Motor neuron (in vitro differentiated cells): ENCODE measurements at regions not wholly inside any gene's neighbourhood (a gene's known extent, or its start where the extent isn't known, plus 50 kb on each side); places are given as distances from the start of the nearest gene placed in this dataset.

ENCODE experiments used
- ATAC-seq, 8 experiments: fragments of 200-7000 bp; cut with Tn5 transposase; replicated peaks in 6 of 8; 2 replicates each; pipeline ENCODE4 v1.8.0; 2021; ENCODE audit warnings: mild to moderate bottlenecking in 8 of 8, moderate library complexity in 8 of 8
- H3K27ac ChIP-seq, 2 donors: fragments of 250-450 bp; sonication (Bioruptor Pico); 2 replicates each; pipeline ENCODE4 v1.9.0; 2021; ENCODE audit warnings: antibody characterized with exemption in 2 of 2, mild to moderate bottlenecking in 2 of 2, moderate library complexity in 1 of 2
- H3K4me1 ChIP-seq, 2 donors: fragments of 250-450 bp; sonication (Bioruptor Pico); replicated peaks in 1 of 2; 2 replicates each; pipeline ENCODE4 v1.6.1; 2021; ENCODE audit warnings: antibody characterized with exemption in 2 of 2, mild to moderate bottlenecking in 2 of 2, moderate library complexity in 1 of 2
- H3K4me3 ChIP-seq, 5 donors: fragments of 250-450 bp; sonication (Bioruptor Pico); 2 replicates each; pipeline ENCODE4 v1.9.0; 2021; ENCODE audit warnings: antibody characterized with exemption in 5 of 5, mild to moderate bottlenecking in 5 of 5, moderate library complexity in 4 of 5
- WGBS, 10 experiments: fragments of 450-650 bp; shearing (Covaris generic); methylation state at CpG; one replicate each; pipeline ENCODE4 v1.0.0; 2022; 5-methylcytosine and 5-hydroxymethylcytosine counted together
- in situ Hi-C, 9 experiments: fragments of 400-800 bp; cut with MboI; loops; one replicate each; pipeline ENCODE4 v1.15.0; 2021; ENCODE audit warnings: low sequenced_read_pairs in 9 of 9, low pct_unique_long_range_greater_than_20kb in 2 of 9; ENCODE audit not compliant: unreplicated experiment in 9 of 9

- ATAC-seq = no peak
- Histone ChIP-seq H3K27ac (no peak overlapping the region), H3K4me3 (no peak overlapping the region), H3K4me1 (peaks cover 0 to 13% of the 10 kb centered on the region in 2 donors)
- WGBS, 10 experiments = 9 to 100% (median 67%) methylated on average over 1 to 5 of the region's 5 CpGs; no CpG with 5 or more reads in 2 of the 10 experiments
- in situ Hi-C loops = no loop called here
Measured at GRCh38 chr5:2993771-2994170, 242.3 kb upstream of the IRX2 start.

- in situ Hi-C loops = no loop called here
- Histone ChIP-seq H3K27ac (no peak overlapping the region), H3K4me1 (peaks cover 0 to 11% of the 10 kb centered on the region in 2 donors), H3K4me3 (no peak overlapping the region)
- WGBS, 10 experiments = 13 to 100% (median 42%) methylated on average over 1 to 9 of the region's 10 CpGs; no CpG with 5 or more reads in 4 of the 10 experiments
- ATAC-seq = no peak
Measured at GRCh38 chr5:2993301-2993700, 241.8 kb upstream of the IRX2 start.

- Histone ChIP-seq H3K27ac (no peak overlapping the region), H3K4me1 (peaks cover 0 to 7% of the 10 kb centered on the region in 2 donors), H3K4me3 (no peak overlapping the region)
- no peak for ATAC-seq
- in situ Hi-C loops = no loop called here
- WGBS, 10 experiments = 0 to 100% (median 83%) methylated on average over 1 to 4 of the region's 4 CpGs; no CpG with 5 or more reads in 3 of the 10 experiments
Measured at GRCh38 chr5:2992806-2993205, 241.3 kb upstream of the IRX2 start.

DNA sequence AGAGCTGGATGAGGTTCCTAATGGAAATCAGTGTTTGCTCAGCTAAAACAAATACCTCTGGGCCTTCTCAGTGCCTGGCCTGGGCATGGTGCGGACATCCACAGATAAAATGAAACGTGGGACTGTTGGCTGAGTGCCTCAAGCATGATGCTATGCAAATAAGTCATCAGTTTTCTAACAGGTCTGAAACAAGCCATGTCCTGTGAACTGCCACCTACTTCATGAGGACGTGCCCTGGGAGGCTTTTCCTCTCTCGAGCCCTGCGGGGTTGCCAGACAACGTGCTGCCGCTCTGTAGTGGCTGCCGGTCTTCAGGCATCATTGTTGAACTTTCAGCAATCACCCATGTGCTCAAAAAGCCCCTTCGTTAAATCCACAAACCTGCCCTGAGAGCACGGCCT lies 240.4 kb upstream of the IRX2 start:
- ATAC-seq = peak in 2 of 8 experiments; percentile 58 to 82
- in situ Hi-C loops = no loop called here
- Histone ChIP-seq H3K4me1 (peaks cover 0 to 2% of the 10 kb centered on the region in 2 donors), H3K4me3 (no peak overlapping the region), H3K27ac (no peak overlapping the region)
- 0 to 100% (median 72%) methylated on average over 2 to 9 of the region's 10 CpGs; no CpG with 5 or more reads in 3 of the 10 experiments for WGBS, 10 experiments

DNA sequence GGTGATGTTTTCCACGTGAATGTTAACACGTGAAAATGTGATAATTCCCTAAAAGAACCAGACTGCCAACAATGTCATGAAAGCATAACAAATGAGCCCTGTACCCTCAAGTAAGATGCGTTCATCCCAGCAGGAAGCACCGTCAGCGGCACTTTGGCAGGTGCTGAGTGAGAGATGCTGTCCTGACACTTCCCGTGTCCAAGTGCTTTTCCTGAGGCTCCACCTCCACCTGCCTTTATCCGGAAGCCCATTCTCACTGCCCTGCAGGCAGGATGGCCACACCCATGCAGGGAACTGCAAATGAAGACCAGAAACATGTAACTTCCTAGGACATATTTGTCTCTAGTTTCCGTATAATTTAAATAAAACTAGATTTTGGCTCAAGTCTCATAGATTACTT lies 238.0 kb upstream of the IRX2 start:
- Histone ChIP-seq H3K4me3 (no peak overlapping the region), H3K27ac (no peak overlapping the region), H3K4me1 (no peaks in the 10 kb centered on the region)
- in situ Hi-C loops = no loop called here
- WGBS, 10 experiments = 0 to 71% (median 60%) methylated on average over 1 to 6 of the region's 8 CpGs; no CpG with 5 or more reads in 1 of the 10 experiments
- ATAC-seq = no peak

DNA sequence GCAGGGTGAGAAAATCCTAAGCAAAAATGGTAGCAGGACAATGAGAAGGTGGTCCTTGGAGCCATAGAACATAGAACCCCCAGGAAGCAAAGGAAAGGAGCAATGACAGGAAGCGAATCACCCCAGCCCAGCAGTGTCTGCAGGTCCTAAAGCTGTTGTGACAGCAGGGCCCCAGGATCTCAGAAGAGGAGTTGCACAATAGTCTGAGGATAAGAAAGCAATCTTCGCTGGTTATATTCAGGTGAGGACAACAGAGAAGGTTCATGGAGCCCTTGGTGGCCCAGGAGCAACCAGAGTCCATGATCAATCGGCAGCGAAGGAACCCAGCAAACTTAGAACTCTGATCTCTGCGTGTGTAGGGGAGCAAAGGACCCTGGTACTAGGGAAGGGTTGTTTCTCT lies 234.8 kb upstream of the IRX2 start:
- in situ Hi-C loops = no loop called here
- no peak overlapping the region for H3K27ac ChIP-seq
- WGBS, 10 experiments = 0 to 100% (median 29%) methylated on average over 1 to 4 of the region's 5 CpGs; no CpG with 5 or more reads in 2 of the 10 experiments
- ATAC-seq = no peak
- H3K4me1 ChIP-seq = peaks cover 0 to 7% of the 10 kb centered on the region in 2 donors
- H3K4me3 ChIP-seq = no peak overlapping the region

DNA sequence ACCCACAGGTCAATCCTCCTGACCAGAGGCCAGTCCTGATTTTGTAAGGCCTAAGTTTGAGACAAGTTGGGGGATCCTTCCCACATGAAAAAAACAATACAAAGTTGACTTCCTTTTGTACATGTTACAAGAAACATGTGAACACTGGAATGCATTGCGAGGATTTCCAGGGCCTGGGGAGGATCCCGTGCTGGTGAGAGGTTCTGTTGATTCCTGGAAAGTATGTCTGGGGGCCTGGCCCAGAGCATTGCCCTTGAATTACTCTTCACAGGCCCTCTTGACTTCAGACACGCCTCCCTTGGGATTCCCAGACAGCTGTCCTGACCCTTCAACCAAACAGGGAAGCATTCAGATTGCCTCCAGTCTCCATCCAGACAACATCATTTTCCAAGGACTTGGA lies 234.2 kb upstream of the IRX2 start:
- 0 to 100% (median 30%) methylated on average over 1 to 3 of the region's 3 CpGs; no CpG with 5 or more reads in 3 of the 10 experiments for WGBS, 10 experiments
- in situ Hi-C loops = no loop called here
- H3K4me1 ChIP-seq = peaks cover 0 to 7% of the 10 kb centered on the region in 2 donors
- H3K27ac ChIP-seq = no peak overlapping the region
- no peak for ATAC-seq
- H3K4me3 ChIP-seq = no peak overlapping the region

GRCh38 chr5:2983583-2984300 lies 232.3 kb upstream of the IRX2 start:
- no peak overlapping the region for H3K4me3 ChIP-seq
- H3K4me1 ChIP-seq = peaks cover 0 to 7% of the 10 kb centered on the region in 2 donors
- 0 to 80% (median 30%) methylated on average over 1 to 9 of the region's 13 CpGs; no CpG with 5 or more reads in 2 of the 10 experiments for WGBS, 10 experiments
- ATAC-seq = peak in 5 of 8 experiments; percentile 24 to 93 (median 91)
- H3K27ac ChIP-seq = no peak overlapping the region
- in situ Hi-C loops = no loop called here

GRCh38 chr5:2981652-2982051 lies 230.2 kb upstream of the IRX2 start:
- Histone ChIP-seq H3K4me3 (no peak overlapping the region), H3K4me1 (peaks cover 0 to 7% of the 10 kb centered on the region in 2 donors), H3K27ac (no peak overlapping the region)
- 6 to 100% (median 75%) methylated on average over 1 to 9 of the region's 9 CpGs for WGBS, 10 experiments
- no peak for ATAC-seq
- in situ Hi-C loops = no loop called here

- WGBS, 10 experiments = 37 to 100% (median 80%) methylated on average over 1 to 8 of the region's 9 CpGs; no CpG with 5 or more reads in 4 of the 10 experiments
- Histone ChIP-seq H3K4me1 (peaks cover 0 to 7% of the 10 kb centered on the region in 2 donors), H3K4me3 (no peak overlapping the region), H3K27ac (no peak overlapping the region)
- no peak for ATAC-seq
- in situ Hi-C loops = no loop called here
Measured at GRCh38 chr5:2981035-2981434, 229.6 kb upstream of the IRX2 start.

GRCh38 chr5:2960294-2960693 lies 208.8 kb upstream of the IRX2 start:
- no peak overlapping the region for H3K4me3 ChIP-seq
- H3K27ac ChIP-seq = no peak overlapping the region
- no peak for ATAC-seq
- no peaks in the 10 kb centered on the region for H3K4me1 ChIP-seq
- 0 to 60% (median 0%) methylated on average over 1 to 2 of the region's 2 CpGs; no CpG with 5 or more reads in 3 of the 10 experiments for WGBS, 10 experiments
- in situ Hi-C loops = no loop called here

GRCh38 chr5:2958976-2959375 lies 207.5 kb upstream of the IRX2 start:
- no peaks in the 10 kb centered on the region for H3K4me1 ChIP-seq
- no peak overlapping the region for H3K27ac ChIP-seq
- in situ Hi-C loops = no loop called here
- 0 to 100% (median 36%) methylated on average over 1 to 2 of the region's 2 CpGs; no CpG with 5 or more reads in 3 of the 10 experiments for WGBS, 10 experiments
- no peak overlapping the region for H3K4me3 ChIP-seq
- ATAC-seq = no peak

- no peak overlapping the region for H3K27ac ChIP-seq
- 0 to 100% (median 22%) methylated on average over 1 to 3 of the region's 3 CpGs; no CpG with 5 or more reads in 2 of the 10 experiments for WGBS, 10 experiments
- H3K4me1 ChIP-seq = no peaks in the 10 kb centered on the region
- in situ Hi-C loops = no loop called here
- ATAC-seq = no peak
- no peak overlapping the region for H3K4me3 ChIP-seq
Measured at GRCh38 chr5:2948875-2949274, 197.4 kb upstream of the IRX2 start.

- in situ Hi-C loops = no loop called here
- ATAC-seq = no peak
- 7 to 100% (median 54%) methylated on average over 2 to 6 of the region's 6 CpGs; no CpG with 5 or more reads in 1 of the 10 experiments for WGBS, 10 experiments
- no peaks in the 10 kb centered on the region for H3K4me1 ChIP-seq
- H3K4me3 ChIP-seq = no peak overlapping the region
- no peak overlapping the region for H3K27ac ChIP-seq
Measured at GRCh38 chr5:2946315-2946714, 194.8 kb upstream of the IRX2 start.
